ENCODE measurements at regions not wholly inside any gene's neighbourhood (a gene's known extent, or its start where the extent isn't known, plus 50 kb on each side); places are given as distances from the start of the nearest gene placed in this dataset.
A peak's percentile ranks its signal among the peaks of the same experiment; 100 is the strongest.

DNA sequence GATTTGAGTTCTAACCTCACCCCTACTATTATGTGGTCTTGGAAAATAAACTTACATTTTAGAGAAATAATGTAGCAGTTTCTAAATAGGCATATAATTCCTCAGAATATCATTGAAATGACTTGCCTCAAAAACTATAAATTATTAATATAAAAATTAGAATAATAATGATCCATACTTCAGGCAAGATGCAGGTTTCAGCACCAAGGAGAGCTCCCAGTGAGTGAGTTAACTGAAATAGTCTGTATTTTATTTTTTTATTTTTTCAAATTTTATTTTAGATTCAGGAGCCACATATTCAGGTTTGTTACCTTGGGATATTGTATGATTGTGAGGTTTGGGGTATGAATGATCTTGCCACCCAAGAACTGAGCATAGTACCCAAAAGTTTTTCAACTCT lies 472.2 kb upstream of the DCC start:
- no peak overlapping the region for H2BK5ac ChIP-seq (ENCODE audit: low read length)
- no peak overlapping the region for H3K4ac ChIP-seq (ENCODE audit: low read length)
- H3K27ac ChIP-seq (replicated peaks; ENCODE audit: low read length): no peak overlapping the region
- H4K8ac ChIP-seq (ENCODE audit: low read depth, low read length): no peak overlapping the region
- peaks cover 0 to 4% of the 10 kb centered on the region in 2 donors for H3K9me3 ChIP-seq (replicated peaks in 1 of 2; ENCODE audit: control insufficient read depth in 2 of 2, insufficient read depth in 1 of 2, low read depth in 1 of 2, low read length in 2 of 2)
- H3K23ac ChIP-seq (ENCODE audit: low read depth, low read length, poor library complexity): no peak overlapping the region
- H3K27me3 ChIP-seq (ENCODE audit: control insufficient read depth in 3 of 3, insufficient read depth in 3 of 3, low read depth in 1 of 3, low read length in 3 of 3): no peaks in the 10 kb centered on the region
- no peaks in the 10 kb centered on the region for H3K36me3 ChIP-seq (replicated peaks in 1 of 2; ENCODE audit: control insufficient read depth in 2 of 2, insufficient read depth in 2 of 2, low read length in 2 of 2)
- DNase-seq (ENCODE audit: low spot score): peak; percentile 11
- H3K79me1 ChIP-seq (ENCODE audit: low read depth, low read length): no peaks in the 10 kb centered on the region
- H3K9ac ChIP-seq (ENCODE audit: low read depth, low read length, poor library complexity): no peak overlapping the region
- H2AK5ac ChIP-seq (ENCODE audit: low read depth, low read length): no peak overlapping the region
- no peak overlapping the region for H3K14ac ChIP-seq (ENCODE audit: low read length)
- no peak overlapping the region for H2BK120ac ChIP-seq (ENCODE audit: low read depth, low read length)
- no peak overlapping the region for H2AFZ ChIP-seq (ENCODE audit: low read length)
- no peak overlapping the region for H3K18ac ChIP-seq (ENCODE audit: low read length)
- no peak overlapping the region for H3K4me3 ChIP-seq (ENCODE audit: low read length in 2 of 2)
- H4K91ac ChIP-seq (ENCODE audit: low read depth, low read length, poor library complexity): no peak overlapping the region
- H3K4me1 ChIP-seq (ENCODE audit: control insufficient read depth in 2 of 2, insufficient read depth in 1 of 2, low read depth in 1 of 2, low read length in 2 of 2): peaks cover 0 to 2% of the 10 kb centered on the region in 2 donors
- H3K4me2 ChIP-seq (ENCODE audit: insufficient read depth, low read length, poor library complexity, severe bottlenecking): no peak overlapping the region
- H2BK12ac ChIP-seq (ENCODE audit: low read length): no peak overlapping the region
- H2BK15ac ChIP-seq (ENCODE audit: low read length): no peak overlapping the region

DNA sequence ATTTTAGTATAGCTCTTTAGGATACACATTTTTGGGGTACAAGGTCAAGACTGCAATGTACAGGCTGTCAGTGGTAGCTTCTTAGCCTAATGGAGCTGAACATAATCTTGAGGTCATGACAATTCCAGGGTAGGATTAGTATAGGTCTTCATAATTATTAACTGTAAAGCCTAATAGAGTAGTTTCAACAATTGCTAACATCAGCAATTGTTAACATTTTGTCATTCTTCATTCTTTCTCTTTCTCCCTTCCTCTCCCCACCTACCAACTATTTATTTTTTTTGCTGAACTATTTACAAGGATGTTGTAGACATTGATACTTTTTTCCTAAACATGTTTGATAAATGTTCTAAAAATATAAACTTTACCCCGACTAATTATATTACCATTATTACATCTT lies 461.3 kb upstream of the DCC start:
- H3K27ac ChIP-seq (replicated peaks; ENCODE audit: low read length): no peak overlapping the region
- no peaks in the 10 kb centered on the region for H3K36me3 ChIP-seq (replicated peaks in 1 of 2; ENCODE audit: control insufficient read depth in 2 of 2, insufficient read depth in 2 of 2, low read length in 2 of 2)
- no peak overlapping the region for H2BK15ac ChIP-seq (ENCODE audit: low read length)
- H3K9ac ChIP-seq (ENCODE audit: low read depth, low read length, poor library complexity): no peak overlapping the region
- H3K9me3 ChIP-seq (replicated peaks in 1 of 2; ENCODE audit: control insufficient read depth in 2 of 2, insufficient read depth in 1 of 2, low read depth in 1 of 2, low read length in 2 of 2): no peaks in the 10 kb centered on the region
- H3K23ac ChIP-seq (ENCODE audit: low read depth, low read length, poor library complexity): no peak overlapping the region
- H3K27me3 ChIP-seq (ENCODE audit: control insufficient read depth in 3 of 3, insufficient read depth in 3 of 3, low read depth in 1 of 3, low read length in 3 of 3): no peaks in the 10 kb centered on the region
- no peak overlapping the region for H4K8ac ChIP-seq (ENCODE audit: low read depth, low read length)
- H4K91ac ChIP-seq (ENCODE audit: low read depth, low read length, poor library complexity): no peak overlapping the region
- no peak overlapping the region for H2AK5ac ChIP-seq (ENCODE audit: low read depth, low read length)
- H2AFZ ChIP-seq (ENCODE audit: low read length): no peak overlapping the region
- H3K4me3 ChIP-seq (ENCODE audit: low read length in 2 of 2): no peak overlapping the region
- H3K18ac ChIP-seq (ENCODE audit: low read length): no peak overlapping the region
- no peak for DNase-seq (ENCODE audit: low spot score)
- peaks cover under 1% of the 10 kb centered on the region for H3K79me1 ChIP-seq (ENCODE audit: low read depth, low read length)
- H2BK5ac ChIP-seq (ENCODE audit: low read length): no peak overlapping the region
- H3K4ac ChIP-seq (ENCODE audit: low read length): no peak overlapping the region
- H2BK120ac ChIP-seq (ENCODE audit: low read depth, low read length): no peak overlapping the region
- H2BK12ac ChIP-seq (ENCODE audit: low read length): no peak overlapping the region
- H3K4me2 ChIP-seq (ENCODE audit: insufficient read depth, low read length, poor library complexity, severe bottlenecking): no peak overlapping the region
- H3K14ac ChIP-seq (ENCODE audit: low read length): no peak overlapping the region
- WGBS, 2 donors (ENCODE audit: extremely low coverage in 2 of 2, insufficient read length in 2 of 2, insufficient replicate concordance in 1 of 2): 100% methylated on average over 1 of the region's 1 CpG; no CpG with 5 or more reads in 1 of the 2 donors
- H3K4me1 ChIP-seq (ENCODE audit: control insufficient read depth in 2 of 2, insufficient read depth in 1 of 2, low read depth in 1 of 2, low read length in 2 of 2): no peaks in the 10 kb centered on the region

DNA sequence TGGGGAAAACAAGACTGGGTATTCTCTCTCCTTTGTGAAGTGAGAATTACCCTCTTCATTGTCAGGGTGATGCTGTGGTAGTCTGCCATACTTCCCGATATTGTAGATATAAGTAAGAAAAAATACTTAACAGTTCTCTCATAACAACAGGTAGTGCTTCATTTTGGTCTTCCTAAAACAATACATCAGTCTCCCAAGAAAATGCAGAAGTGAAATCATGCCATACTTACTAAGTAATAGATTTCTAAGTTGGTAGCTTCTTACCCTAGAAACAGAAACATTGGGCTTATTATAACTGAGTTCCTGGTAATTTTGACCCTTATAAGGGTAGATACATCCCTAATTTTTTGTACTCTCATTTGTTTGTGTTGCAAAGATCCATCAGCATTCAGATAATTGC lies 460.7 kb upstream of the DCC start:
- DNase-seq (ENCODE audit: low spot score): no peak
- no peaks in the 10 kb centered on the region for H3K9me3 ChIP-seq (replicated peaks in 1 of 2; ENCODE audit: control insufficient read depth in 2 of 2, insufficient read depth in 1 of 2, low read depth in 1 of 2, low read length in 2 of 2)
- no peak overlapping the region for H3K23ac ChIP-seq (ENCODE audit: low read depth, low read length, poor library complexity)
- no peak overlapping the region for H2AK5ac ChIP-seq (ENCODE audit: low read depth, low read length)
- H3K18ac ChIP-seq (ENCODE audit: low read length): no peak overlapping the region
- H3K79me1 ChIP-seq (ENCODE audit: low read depth, low read length): no peaks in the 10 kb centered on the region
- H3K14ac ChIP-seq (ENCODE audit: low read length): no peak overlapping the region
- no peak overlapping the region for H3K27ac ChIP-seq (replicated peaks; ENCODE audit: low read length)
- H2BK12ac ChIP-seq (ENCODE audit: low read length): no peak overlapping the region
- no peak overlapping the region for H2AFZ ChIP-seq (ENCODE audit: low read length)
- H2BK120ac ChIP-seq (ENCODE audit: low read depth, low read length): no peak overlapping the region
- no CpG with 5 or more reads among the region's 1 CpG for whole genome bisulfite sequencing, 2 donors (ENCODE audit: extremely low coverage in 2 of 2, insufficient read length in 2 of 2, insufficient replicate concordance in 1 of 2)
- H2BK15ac ChIP-seq (ENCODE audit: low read length): no peak overlapping the region
- H3K4me2 ChIP-seq (ENCODE audit: insufficient read depth, low read length, poor library complexity, severe bottlenecking): no peak overlapping the region
- no peaks in the 10 kb centered on the region for H3K4me1 ChIP-seq (ENCODE audit: control insufficient read depth in 2 of 2, insufficient read depth in 1 of 2, low read depth in 1 of 2, low read length in 2 of 2)
- no peak overlapping the region for H4K8ac ChIP-seq (ENCODE audit: low read depth, low read length)
- no peak overlapping the region for H3K9ac ChIP-seq (ENCODE audit: low read depth, low read length, poor library complexity)
- H3K4ac ChIP-seq (ENCODE audit: low read length): no peak overlapping the region
- no peaks in the 10 kb centered on the region for H3K27me3 ChIP-seq (ENCODE audit: control insufficient read depth in 3 of 3, insufficient read depth in 3 of 3, low read depth in 1 of 3, low read length in 3 of 3)
- no peak overlapping the region for H4K91ac ChIP-seq (ENCODE audit: low read depth, low read length, poor library complexity)
- H3K36me3 ChIP-seq (replicated peaks in 1 of 2; ENCODE audit: control insufficient read depth in 2 of 2, insufficient read depth in 2 of 2, low read length in 2 of 2): no peaks in the 10 kb centered on the region
- H2BK5ac ChIP-seq (ENCODE audit: low read length): no peak overlapping the region
- H3K4me3 ChIP-seq (ENCODE audit: low read length in 2 of 2): no peak overlapping the region

- Histone ChIP-seq H2AK5ac (ENCODE audit: low read depth, low read length) (no peak overlapping the region), H3K27me3 (ENCODE audit: control insufficient read depth in 3 of 3, insufficient read depth in 3 of 3, low read depth in 1 of 3, low read length in 3 of 3) (no peaks in the 10 kb centered on the region), H2BK12ac (ENCODE audit: low read length) (no peak overlapping the region), H3K23ac (ENCODE audit: low read depth, low read length, poor library complexity) (no peak overlapping the region), H3K4me2 (ENCODE audit: insufficient read depth, low read length, poor library complexity, severe bottlenecking) (no peak overlapping the region), H3K18ac (ENCODE audit: low read length) (no peak overlapping the region), H4K8ac (ENCODE audit: low read depth, low read length) (no peak overlapping the region), H4K91ac (ENCODE audit: low read depth, low read length, poor library complexity) (no peak overlapping the region), H3K4me3 (ENCODE audit: low read length in 2 of 2) (no peak overlapping the region), H3K27ac (replicated peaks; ENCODE audit: low read length) (no peak overlapping the region), H3K4me1 (ENCODE audit: control insufficient read depth in 2 of 2, insufficient read depth in 1 of 2, low read depth in 1 of 2, low read length in 2 of 2) (no peaks in the 10 kb centered on the region), H2BK120ac (ENCODE audit: low read depth, low read length) (no peak overlapping the region), H2BK15ac (ENCODE audit: low read length) (no peak overlapping the region), H2BK5ac (ENCODE audit: low read length) (no peak overlapping the region), H3K14ac (ENCODE audit: low read length) (no peak overlapping the region), H2AFZ (ENCODE audit: low read length) (no peak overlapping the region), H3K36me3 (replicated peaks in 1 of 2; ENCODE audit: control insufficient read depth in 2 of 2, insufficient read depth in 2 of 2, low read length in 2 of 2) (no peaks in the 10 kb centered on the region), H3K9ac (ENCODE audit: low read depth, low read length, poor library complexity) (no peak overlapping the region), H3K79me1 (ENCODE audit: low read depth, low read length) (no peaks in the 10 kb centered on the region), H3K4ac (ENCODE audit: low read length) (no peak overlapping the region), H3K9me3 (replicated peaks in 1 of 2; ENCODE audit: control insufficient read depth in 2 of 2, insufficient read depth in 1 of 2, low read depth in 1 of 2, low read length in 2 of 2) (no peaks in the 10 kb centered on the region)
- no peak for DNase-seq (ENCODE audit: low spot score)
- no CpG with 5 or more reads among the region's 2 CpGs for WGBS, 2 donors (ENCODE audit: extremely low coverage in 2 of 2, insufficient read length in 2 of 2, insufficient replicate concordance in 1 of 2)
Measured at GRCh38 chr18:51881394-51881793, 458.6 kb upstream of the DCC start.
